Dedifferentiated amniotic fluid mesenchymal stem cell (primary cell): ENCODE measurements at regions not wholly inside any gene's neighbourhood (a gene's known extent, or its start where the extent isn't known, plus 50 kb on each side); places are given as distances from the start of the nearest gene placed in this dataset.

Experiments
- DNase-seq: peaks from one replicate; pipeline ENCODE4 v3.0.0-alpha.2; 2016; ENCODE audit errors: extremely low spot score

DNA sequence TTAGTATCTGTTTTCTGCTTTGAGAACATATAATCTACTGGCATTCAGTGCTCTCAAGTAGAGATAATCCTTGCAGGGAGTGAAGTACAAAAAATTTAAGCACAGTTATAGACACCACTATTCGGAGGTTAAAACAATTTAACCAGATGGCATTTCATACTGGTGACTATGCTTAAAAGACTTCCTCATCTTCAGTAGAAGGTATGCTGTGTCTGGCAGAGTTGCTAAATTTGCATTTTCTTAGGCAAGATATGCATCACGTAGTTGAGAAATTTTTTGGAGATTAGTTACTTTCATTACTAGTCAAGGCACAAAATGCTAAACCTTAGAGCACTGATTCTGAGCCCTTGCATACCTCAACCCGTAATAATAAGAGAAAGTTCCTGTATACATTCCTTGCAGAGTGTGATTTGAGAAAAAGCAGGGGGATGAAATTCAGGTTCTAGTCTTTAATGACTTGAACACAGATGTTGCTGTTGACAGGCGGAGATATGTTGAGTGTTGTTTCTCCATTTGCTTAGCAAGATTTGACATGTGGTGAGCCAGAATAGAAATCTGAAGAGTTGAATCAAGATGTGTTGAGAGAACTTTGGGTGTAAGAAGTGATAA is 70.8 kb upstream of the STARD4 start:
- peak; percentile 60 for DNase-seq

- DNase-seq, result no peak
Measured at GRCh38 chr5:111582451-111582850, 70.1 kb upstream of the STARD4 start.

DNA sequence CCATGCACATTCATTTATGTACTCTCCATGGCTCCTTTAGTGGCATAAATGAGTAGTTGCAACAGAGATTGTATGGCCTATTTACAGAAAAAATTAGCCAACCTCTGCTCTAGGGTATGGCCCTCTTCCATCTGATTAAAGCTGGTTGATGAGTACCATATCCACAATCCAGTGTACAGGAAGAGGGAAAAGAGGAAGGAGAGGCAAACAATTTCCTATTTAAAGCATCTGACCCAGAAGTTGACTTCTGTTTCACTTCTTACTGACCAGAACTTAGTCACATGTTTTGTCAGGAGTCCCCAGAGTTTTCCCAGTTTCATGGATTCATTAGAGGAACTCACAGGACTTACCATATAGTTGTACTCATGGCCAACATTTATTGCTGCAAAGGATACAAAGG is 68.6 kb upstream of the STARD4 start:
- DNase-seq, result no peak

DNA sequence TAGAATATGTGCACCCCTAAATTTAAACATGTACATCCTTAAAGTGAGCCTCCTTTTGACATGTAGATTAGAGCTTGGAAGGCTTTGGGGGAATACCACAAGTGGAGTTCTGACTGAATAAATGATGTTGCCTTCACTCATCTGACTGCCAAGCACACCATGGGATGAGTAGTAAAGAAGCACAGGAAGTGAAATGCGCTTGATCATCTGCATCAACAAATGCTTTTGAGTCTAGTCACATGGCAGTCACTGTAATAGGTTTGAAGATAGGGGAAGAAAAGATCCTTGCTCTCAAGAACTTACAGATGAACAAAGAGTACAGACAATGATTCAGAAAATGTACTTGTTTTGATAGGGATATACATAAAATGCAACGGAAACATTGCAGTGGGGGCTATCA is 62.0 kb upstream of the STARD4 start:
- DNase-seq, result no peak

- no peak for DNase-seq
Measured at GRCh38 chr5:111572561-111572960, 60.2 kb upstream of the STARD4 start.

GRCh38 chr5:111563031-111563822 is 50.9 kb upstream of the STARD4 start:
- DNase-seq, result peak; percentile 73

GRCh38 chr5:111562561-111562960 is 50.2 kb upstream of the STARD4 start:
- DNase-seq, result no peak
